ENCODE measurements at regions not wholly inside any gene's neighbourhood (a gene's known extent, or its start where the extent isn't known, plus 50 kb on each side); places are given as distances from the start of the nearest gene placed in this dataset.
"Not testable (repeated sequence)": the region's sequence is repeated elsewhere in the genome, so short reads cannot be mapped to it uniquely, and the experiment has no call there.

- DNase-seq: peak; percentile 71
Observed at GRCh38 chr9:89675058-89675742, 70.4 kb downstream of the GADD45G start.

- DNase-seq: peak; percentile 96
Observed at GRCh38 chr9:89676281-89676680, 71.5 kb downstream of the GADD45G start.

GRCh38 chr9:89677702-89678395 lies 73.0 kb downstream of the GADD45G start:
- peak; percentile 63 for DNase-seq

GRCh38 chr9:89678396-89679015 lies 73.7 kb downstream of the GADD45G start:
- peak; percentile 63 for DNase-seq

GRCh38 chr9:89679016-89679415 lies 74.2 kb downstream of the GADD45G start:
- no peak for DNase-seq

- no peak for DNase-seq
Observed at GRCh38 chr9:89679581-89679980, 74.8 kb downstream of the GADD45G start.

GRCh38 chr9:89680547-89681467 lies 76.0 kb downstream of the GADD45G start:
- no peak for DNase-seq

GRCh38 chr9:89681468-89681859 lies 76.7 kb downstream of the GADD45G start:
- not testable (repeated sequence) for DNase-seq

GRCh38 chr9:89683626-89684025 lies 78.8 kb downstream of the GADD45G start:
- DNase-seq: no peak

- DNase-seq: no peak
Observed at GRCh38 chr9:89684218-89684617, 79.4 kb downstream of the GADD45G start.

GRCh38 chr9:89684912-89685636 lies 80.3 kb downstream of the GADD45G start:
- DNase-seq: no peak

GRCh38 chr9:89685698-89686097 lies 80.9 kb downstream of the GADD45G start:
- DNase-seq: no peak

GRCh38 chr9:89686126-89686525 lies 81.3 kb downstream of the GADD45G start:
- peak; percentile 30 for DNase-seq

- no peak for DNase-seq
Observed at GRCh38 chr9:89686621-89687020, 81.8 kb downstream of the GADD45G start.

- DNase-seq: peak; percentile 34
Observed at GRCh38 chr9:89687188-89687587, 82.4 kb downstream of the GADD45G start.

- no peak for DNase-seq
Observed at GRCh38 chr9:89687848-89688247, 83.0 kb downstream of the GADD45G start.

GRCh38 chr9:89689321-89689720 lies 84.5 kb downstream of the GADD45G start:
- DNase-seq: not testable (repeated sequence)

GRCh38 chr9:89690334-89690912 lies 85.6 kb downstream of the GADD45G start:
- DNase-seq: no peak

- DNase-seq: no peak
Observed at GRCh38 chr9:89695441-89695891, 90.7 kb downstream of the GADD45G start.

- DNase-seq: not testable (repeated sequence)
Observed at GRCh38 chr9:89695979-89696378, 91.2 kb downstream of the GADD45G start.

- no peak for DNase-seq
Observed at GRCh38 chr9:89696780-89697179, 92.0 kb downstream of the GADD45G start.

- no peak for DNase-seq
Observed at GRCh38 chr9:89697553-89697952, 92.7 kb downstream of the GADD45G start.
